HG03135 (cell line): ENCODE measurements at regions not wholly inside any gene's neighbourhood (a gene's known extent, or its start where the extent isn't known, plus 50 kb on each side); places are given as distances from the start of the nearest gene placed in this dataset.
"Not testable (repeated sequence)": the region's sequence is repeated elsewhere in the genome, so short reads cannot be mapped to it uniquely, and the experiment has no call there.

ENCODE experiments used
- ATAC-seq: cut with Tn5 transposase; IDR thresholded peaks from one replicate; pipeline ENCODE4 v1.9.1; 2021; ENCODE audit warnings: mild to moderate bottlenecking, moderate library complexity; ENCODE audit not compliant: unreplicated experiment

DNA sequence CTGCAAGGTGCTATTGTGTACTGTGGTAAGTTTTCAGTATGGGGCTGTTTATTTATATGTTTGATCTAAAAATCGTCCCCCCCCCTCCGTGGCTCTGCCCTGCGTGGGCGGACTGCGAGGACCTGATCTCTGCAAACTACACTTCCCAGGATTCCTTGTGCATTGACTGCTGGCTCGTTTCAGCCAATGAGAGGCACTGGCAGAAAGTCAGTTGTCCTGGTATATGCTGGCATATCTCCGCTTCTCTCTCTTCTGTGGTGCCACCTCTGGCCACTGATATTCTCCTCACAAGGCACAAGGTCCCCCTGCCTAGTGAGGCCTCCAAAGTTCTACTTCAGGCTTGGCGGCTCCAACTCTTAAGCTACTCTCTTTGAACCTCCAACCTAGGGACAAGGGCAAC, 168.8 kb upstream of the ZFP42 start:
- ATAC-seq: no peak

DNA sequence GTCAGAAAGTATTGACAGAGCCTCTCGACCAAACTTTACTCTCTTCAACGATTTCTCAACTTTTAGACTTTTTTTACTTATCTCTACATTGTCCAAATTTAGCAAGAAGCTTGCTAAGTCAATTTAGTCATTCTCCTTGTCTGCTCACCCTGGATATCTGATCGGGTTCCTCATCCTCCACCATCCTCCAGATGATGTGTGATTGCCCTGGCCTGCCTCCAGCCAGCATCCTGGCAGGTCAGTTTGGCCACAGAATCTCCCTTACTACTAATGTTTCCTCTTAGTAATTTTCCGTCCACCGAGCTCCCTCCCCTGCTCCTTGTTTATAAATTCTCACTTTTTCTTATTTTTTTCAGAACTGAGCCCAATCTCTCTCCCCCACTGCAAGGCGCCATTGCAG, 167.9 kb upstream of the ZFP42 start:
- ATAC-seq: no peak

DNA sequence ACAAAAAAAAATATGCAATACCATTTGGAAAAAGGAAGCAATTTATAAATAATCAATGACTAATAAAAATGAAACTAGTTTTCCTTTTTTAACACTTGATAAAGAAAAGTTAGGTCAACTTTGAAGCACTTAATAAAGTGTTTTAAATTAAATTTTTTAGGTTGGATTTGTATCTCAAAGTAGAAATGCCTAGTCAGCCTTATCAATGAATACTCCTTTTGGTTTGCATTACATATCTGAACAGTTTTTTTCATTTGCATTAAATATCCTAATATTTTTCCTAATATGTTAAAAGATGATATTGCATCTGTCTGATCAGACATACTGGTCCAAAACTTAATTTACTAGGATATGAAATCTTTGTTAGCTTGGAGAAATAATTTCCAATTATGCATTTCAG, 155.8 kb upstream of the ZFP42 start:
- ATAC-seq: no peak

- ATAC-seq: no peak
Measured at GRCh38 chr4:187840814-187841213, 154.8 kb upstream of the ZFP42 start.

GRCh38 chr4:187849556-187850225, 145.9 kb upstream of the ZFP42 start:
- no peak for ATAC-seq

- no peak for ATAC-seq
Measured at GRCh38 chr4:187865914-187866313, 129.7 kb upstream of the ZFP42 start.

- no peak for ATAC-seq
Measured at GRCh38 chr4:187883049-187883448, 112.5 kb upstream of the ZFP42 start.

GRCh38 chr4:187883836-187884475, 111.6 kb upstream of the ZFP42 start:
- no peak for ATAC-seq

GRCh38 chr4:187887906-187888305, 107.7 kb upstream of the ZFP42 start:
- ATAC-seq: no peak

DNA sequence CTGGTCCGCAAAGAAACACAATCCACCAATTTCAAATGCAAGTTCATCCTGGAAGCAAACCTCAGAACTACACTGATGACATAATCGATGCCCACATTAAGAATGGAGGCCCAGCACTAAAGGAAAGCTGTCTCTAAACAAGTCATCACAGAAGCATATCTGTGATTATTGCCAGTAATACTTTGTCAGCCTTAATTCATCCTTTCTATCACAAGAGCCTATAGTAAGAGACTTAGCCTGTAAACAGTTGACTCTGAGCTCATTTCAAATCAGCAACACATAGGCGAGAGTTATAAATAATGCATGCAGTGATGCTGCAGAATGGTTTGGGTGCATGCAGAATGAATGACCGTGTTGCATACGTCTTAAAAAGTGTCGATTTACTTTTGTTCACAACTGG, 105.9 kb upstream of the ZFP42 start:
- ATAC-seq: no peak

DNA sequence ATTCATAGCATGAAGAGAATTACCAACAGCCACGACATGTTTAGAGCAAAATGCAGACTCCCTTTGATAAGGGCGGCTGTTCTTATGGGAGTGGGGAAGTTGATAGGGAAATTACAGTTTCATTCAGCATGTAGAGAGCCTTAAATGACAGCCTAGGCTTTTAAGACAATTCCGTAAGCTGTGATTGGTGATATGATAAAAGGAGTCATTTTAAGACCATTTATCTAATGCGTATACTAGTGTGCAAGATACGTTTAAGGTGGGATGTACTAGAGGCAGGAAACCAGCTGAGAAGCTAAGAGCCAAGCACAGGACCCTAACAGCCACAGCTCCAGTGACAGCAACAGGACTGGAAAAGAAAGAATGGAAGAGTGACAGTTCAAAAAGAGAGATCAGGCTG, 102.2 kb upstream of the ZFP42 start:
- ATAC-seq: no peak

- ATAC-seq: no peak
Measured at GRCh38 chr4:187903106-187903505, 92.5 kb upstream of the ZFP42 start.

DNA sequence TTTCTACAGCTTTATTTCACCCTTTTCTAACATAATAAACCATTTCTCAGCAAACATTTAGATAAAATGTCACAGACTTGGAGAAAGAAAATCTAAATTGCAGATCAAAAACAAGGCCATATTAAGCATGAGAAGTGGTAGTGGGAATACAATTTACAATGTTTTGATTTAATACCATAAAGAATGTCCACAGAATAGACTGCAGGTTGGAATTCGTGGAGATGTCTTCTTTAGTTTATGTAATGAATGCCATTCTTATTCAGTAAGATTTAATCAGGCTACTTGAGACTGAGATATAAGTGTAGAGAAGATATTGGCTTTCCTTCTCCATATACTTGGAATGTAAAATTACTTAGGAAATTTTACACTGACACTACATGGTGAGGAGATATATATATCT, 91.9 kb upstream of the ZFP42 start:
- ATAC-seq: no peak

- no peak for ATAC-seq
Measured at GRCh38 chr4:187908079-187908561, 87.5 kb upstream of the ZFP42 start.

GRCh38 chr4:187908731-187909130, 86.8 kb upstream of the ZFP42 start:
- ATAC-seq: no peak

DNA sequence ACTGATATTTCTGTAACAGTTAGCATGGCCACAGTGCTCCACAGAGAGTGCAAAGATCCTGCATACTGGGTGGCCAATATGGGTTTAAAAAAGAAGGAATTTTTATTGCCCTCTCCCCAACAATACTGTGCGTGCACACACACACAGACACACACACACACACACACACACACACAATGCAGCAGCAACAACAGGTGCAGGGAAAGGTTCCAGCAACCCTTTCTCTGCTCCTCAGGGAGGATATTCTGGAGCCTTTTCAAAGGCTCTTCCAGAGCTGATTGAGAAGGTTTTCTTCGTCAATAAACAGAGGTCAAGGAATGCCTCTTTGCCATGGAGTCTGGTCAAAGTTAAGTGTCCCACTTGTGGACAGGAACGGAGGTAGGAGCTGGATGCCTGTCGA, 84.8 kb upstream of the ZFP42 start:
- no peak for ATAC-seq

DNA sequence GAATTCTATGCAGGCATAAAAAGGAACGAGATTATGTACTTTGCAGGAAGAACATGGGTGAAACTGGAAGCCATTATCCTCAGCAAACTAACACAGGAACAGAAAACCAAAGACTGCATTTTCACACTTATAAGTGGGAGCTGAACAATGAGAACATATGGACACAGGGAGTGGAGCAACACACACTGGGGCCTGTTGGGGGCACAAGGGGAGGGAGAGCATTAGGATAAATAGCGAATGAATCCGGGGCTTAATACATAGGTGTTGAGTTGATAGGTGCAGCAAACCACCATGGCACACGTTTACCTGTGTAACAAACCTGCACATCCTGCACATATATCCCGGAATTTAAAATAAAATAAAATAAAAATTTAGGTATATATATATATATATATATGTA, 80.2 kb upstream of the ZFP42 start:
- ATAC-seq: not testable (repeated sequence)

DNA sequence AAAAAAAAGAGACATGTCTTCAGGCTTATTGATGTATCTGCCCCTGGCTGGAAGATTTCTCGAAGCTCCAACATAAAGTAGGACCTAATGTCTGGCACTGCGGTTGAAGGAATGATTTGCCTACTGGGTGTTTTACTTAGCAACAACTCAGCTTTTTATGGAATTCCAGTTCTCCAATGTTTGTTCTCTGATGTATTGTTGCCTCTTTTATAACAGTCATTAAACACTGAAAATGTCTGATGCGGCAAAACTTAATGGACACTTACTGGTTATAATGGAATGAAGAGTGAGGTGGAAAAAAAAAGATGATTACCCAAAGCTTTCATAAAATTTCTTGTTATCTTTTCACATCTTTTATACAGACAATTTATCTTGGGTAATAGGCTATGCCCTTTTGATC, 75.6 kb upstream of the ZFP42 start:
- no peak for ATAC-seq

DNA sequence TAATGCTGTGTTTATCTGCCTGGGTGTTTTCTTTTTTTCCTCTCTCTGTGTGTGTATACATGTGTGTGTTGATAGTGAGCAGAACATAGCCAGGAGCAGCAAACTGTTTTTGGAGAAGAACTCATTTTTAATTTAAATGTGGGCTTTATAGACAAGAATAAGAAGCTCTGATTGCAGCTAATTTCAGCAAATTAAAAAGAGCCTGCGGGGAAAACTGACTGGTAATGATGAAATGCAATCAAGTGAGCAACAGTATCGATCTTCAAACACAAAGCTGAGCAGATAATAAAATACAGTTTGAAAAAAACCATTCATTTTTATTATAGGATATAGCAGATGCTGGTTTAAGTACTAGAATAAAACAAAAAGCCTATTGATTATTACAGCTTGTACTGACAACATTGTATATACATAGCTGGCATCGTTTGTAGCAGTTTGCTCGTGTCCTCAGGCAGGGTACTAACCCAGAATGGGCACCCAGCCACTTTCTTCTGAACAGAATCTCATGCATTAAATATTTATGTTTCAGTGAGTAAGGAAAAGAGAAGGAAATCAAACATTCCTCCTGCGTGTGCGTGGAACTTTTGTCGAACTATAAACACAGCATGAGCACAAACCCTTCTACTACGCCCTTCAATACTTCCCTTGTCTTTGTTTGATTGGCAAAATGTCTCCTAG, 73.5 kb upstream of the ZFP42 start:
- no peak for ATAC-seq

- no peak for ATAC-seq
Measured at GRCh38 chr4:187929024-187929423, 66.5 kb upstream of the ZFP42 start.

GRCh38 chr4:187934766-187935165, 60.8 kb upstream of the ZFP42 start:
- no peak for ATAC-seq

GRCh38 chr4:187937557-187937956, 58.0 kb upstream of the ZFP42 start:
- no peak for ATAC-seq
